NCI-H1048 (cell line): ENCODE measurements at regions not wholly inside any gene's neighbourhood (a gene's known extent, or its start where the extent isn't known, plus 50 kb on each side); places are given as distances from the start of the nearest gene placed in this dataset.

Source experiments
- DNase-seq: peaks from one replicate; lab custom pipeline; 2025; lab: John Stamatoyannopoulos, UW

DNA sequence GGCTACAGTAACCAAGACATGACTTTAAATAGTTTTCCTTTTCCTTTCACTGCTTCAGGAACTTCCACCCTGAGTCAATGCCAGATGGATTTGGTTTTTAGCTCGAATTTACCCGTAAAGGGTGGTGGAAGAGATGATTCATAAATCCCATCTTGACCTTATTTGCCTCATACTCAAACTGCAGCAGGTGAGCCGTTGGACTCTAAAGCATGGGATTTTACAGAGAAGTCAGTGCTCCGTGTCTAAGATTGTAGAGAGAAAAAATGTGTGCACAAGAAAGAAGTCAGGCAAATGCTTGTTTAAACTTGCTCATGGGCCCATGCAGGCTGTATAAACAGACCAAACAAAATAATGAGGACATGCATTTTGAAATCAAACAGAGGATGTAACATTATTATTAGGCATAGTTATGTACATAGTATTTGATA lies 369.7 kb upstream of the TRIB2 start:
- no peak for DNase-seq

DNA sequence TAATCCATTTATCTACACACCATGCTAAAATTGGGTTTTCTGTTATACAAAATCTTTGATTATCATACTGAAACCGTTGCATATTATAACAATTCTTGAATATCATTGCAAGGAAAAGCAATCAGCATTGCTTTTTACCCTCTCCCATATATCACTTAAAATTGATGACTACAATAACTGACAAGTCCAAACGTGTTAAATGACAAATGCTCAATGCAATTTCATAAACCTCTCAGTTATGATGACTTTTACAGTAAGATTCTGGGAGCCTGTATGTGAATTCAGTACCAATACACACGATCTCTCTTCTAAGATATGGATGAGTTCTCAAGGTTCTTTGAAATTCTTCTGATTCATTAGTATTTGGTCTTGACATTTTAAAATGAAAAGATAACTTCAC lies 368.5 kb upstream of the TRIB2 start:
- DNase-seq, result no peak

DNA sequence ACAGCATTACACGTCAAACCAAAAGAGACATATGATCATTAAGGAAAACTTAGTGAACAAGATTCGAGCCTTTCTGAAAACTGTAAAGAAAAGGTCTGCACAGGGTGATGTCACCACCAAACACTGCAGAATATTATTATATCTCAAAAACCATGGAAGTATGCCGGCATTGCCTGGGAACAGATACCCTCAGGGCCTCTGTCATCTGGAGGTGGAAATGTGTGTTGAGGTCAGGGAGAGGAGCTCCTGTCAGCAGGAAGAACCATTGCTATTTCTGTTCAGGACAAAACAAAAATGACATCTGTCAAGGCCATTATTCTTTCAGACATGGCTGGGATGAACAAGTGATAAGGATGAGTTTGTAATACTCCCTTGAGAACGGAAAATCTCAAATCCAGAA lies 365.9 kb upstream of the TRIB2 start:
- no peak for DNase-seq

DNA sequence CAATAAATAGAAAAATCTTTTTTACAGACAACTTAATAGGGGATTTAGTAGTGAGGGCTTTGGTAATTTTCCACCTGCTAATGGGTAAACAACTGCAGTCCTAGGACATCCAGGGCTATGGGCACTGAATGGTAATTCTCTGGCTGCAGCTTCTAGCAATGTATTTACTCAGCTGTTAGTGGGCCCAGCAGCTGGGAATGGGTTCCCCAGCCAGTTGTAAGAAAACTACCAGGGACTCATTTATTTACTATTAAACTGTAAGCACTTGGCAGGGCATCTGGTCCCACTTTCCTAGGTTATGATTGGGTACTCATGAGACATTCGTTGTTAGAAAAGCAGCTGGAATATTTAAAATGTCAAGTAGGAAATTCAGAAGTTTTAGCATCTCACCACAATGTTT lies 363.8 kb upstream of the TRIB2 start:
- DNase-seq, result no peak

DNA sequence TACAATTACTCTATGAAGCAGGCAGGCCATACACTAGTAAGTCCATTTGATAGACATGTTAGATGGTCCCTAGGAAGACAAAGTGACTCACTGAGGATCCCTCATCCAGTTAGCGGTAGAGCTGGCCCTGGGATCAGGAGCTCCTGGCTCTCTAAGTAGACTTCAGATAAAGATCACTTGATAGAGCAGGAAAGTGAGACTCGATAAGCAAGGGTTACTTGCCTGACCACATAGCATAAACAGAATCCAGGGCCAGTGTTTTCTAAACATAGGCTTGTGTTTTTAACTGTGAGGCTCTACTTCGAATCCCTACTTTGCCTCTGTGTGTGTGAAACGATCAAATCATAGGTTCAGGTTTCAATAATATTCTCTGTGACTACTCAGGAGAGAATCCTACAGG lies 355.2 kb upstream of the TRIB2 start:
- DNase-seq, result no peak

DNA sequence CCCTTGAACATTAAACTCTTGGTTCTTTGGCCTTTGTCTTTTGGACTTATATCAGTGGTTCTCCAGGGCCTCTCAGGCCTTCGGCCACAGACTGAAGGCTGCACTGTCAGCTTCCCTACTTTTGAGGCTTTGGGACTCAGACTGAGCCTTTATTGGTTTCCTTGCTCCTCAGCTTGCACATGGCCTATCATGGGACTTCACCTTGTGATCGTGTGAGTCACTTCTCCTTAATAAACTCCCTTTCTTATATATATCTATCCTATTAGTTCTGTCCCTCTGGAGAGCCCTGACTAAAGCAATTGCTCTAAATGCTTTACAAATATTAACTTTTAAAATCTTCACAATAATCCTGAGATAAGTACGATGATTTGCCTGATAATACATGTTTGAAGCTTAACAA lies 353.6 kb upstream of the TRIB2 start:
- no peak for DNase-seq

DNA sequence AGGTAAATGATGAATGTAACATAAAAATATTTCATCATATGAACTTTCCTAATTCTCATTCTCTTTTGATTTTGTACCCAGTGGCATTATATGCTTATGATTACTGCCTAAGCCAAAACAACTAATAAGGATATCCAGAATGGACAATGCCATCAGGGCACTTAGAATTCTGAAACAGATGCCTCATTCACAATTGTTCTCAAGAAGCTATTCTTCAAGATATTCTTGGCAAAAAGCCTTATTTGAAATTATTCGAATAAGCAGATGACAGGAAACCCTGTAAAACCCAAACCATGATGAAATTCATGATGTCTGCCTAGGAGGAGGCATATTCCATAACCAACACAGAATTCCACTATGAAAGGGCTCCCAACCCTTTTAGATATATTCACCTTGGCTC lies 353.2 kb upstream of the TRIB2 start:
- DNase-seq, result no peak

DNA sequence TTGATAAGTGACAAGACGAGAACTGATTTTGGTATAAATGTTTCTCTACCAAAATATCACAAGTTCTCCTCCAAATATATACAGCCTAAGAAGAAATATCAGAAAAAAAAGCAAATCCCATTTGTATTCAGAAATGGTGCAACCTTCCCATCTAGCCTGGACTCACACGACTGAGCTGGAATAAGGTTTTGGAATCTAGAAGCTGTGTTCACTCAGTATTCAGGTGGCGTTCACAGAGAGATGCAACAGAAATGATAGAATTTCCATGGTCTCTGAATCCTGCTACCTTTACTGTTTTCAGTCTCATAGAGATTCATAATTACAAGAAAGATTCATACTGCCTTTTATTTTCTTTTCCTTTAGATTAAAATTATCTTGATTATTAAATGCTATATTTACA lies 347.2 kb upstream of the TRIB2 start:
- no peak for DNase-seq

DNA sequence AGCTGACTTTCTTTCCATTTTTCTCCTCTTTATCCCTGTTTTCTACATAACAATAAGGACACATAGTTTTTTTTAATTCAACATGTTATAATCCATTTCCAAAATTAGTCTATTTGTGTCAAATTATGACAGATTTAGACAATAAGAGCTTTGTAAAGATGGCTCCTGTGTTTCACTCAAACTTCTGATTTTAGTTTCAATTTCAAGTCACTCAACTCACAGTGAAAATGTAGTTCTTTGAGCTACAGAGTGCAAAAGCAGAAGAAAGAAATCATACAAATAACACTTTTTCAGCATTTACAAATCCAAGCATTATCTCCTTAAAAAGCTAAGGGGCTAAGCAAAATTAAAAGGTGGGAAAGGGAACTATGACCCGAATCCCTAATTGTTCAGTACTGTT lies 340.7 kb upstream of the TRIB2 start:
- no peak for DNase-seq

DNA sequence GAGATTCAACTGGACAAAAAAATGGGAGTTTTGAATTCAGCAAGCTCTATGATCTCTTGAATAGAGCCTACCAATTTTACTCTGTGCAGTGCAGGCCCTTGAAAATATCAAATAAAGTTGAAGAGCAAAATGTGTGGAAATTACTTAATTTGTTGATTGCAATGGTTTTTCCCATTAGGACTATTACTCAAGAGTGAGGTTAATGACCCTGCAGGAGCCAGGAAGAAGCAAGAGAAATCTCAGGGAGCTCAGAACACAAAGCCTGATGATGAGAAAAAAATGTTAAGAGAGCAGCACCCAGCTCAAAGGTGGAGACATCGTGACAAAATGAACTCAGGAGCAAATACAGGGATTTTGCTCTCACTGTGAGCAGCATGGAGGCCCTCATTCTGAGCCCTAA lies 337.6 kb upstream of the TRIB2 start:
- DNase-seq, result no peak

DNA sequence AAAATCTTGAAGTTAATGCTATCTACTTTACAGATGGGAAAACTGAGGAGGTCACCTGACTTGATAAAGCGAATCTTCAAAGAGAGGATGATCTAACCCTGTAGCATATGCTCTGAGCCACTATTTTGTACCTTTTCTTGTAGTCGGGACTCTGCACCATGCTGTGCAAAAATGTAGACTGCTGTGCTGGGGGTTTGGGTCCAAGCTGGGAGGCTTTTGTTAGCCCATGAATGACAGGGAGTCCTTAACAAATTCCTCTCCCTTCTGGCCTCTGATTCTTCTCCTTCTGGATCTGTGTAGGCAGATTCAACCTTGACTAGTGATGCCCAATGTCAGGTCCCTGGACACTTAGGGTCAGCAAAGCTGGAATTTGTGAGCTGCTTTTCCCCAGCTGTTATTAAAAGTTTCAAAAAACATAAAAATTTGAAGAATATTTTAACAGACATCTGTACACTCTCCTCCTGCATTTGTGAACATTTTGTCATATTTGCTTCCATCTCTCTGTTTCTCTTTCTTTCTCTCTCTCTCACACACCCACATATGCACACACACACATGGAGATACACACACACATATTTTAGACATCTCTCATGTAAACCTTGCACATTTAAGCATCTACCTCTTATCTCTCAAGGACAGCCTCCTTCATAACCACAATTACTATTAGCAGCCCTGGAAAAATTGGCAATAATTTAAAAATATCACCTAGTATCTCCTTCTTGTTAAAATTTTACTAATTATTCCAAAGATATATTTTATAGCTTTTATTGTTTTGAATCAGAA lies 335.0 kb upstream of the TRIB2 start:
- DNase-seq, result no peak

DNA sequence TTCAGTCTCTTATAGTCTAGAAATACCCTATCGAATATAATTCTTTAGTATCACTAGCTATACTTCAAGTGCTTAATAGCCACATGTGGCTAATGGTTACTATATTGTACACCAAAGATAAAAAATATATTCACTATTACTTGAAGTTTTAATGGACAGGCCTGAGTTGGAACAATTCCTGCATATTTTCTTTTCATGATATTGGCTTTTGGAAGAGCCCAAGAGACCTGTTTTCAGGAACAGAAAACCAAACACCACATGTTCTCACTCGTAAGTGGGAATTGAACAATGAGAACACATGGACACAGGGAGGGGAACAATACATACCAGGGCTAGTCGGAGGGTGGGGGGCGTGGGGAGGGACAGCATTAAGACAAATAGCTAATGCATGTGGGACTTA lies 334.4 kb upstream of the TRIB2 start:
- no peak for DNase-seq

DNA sequence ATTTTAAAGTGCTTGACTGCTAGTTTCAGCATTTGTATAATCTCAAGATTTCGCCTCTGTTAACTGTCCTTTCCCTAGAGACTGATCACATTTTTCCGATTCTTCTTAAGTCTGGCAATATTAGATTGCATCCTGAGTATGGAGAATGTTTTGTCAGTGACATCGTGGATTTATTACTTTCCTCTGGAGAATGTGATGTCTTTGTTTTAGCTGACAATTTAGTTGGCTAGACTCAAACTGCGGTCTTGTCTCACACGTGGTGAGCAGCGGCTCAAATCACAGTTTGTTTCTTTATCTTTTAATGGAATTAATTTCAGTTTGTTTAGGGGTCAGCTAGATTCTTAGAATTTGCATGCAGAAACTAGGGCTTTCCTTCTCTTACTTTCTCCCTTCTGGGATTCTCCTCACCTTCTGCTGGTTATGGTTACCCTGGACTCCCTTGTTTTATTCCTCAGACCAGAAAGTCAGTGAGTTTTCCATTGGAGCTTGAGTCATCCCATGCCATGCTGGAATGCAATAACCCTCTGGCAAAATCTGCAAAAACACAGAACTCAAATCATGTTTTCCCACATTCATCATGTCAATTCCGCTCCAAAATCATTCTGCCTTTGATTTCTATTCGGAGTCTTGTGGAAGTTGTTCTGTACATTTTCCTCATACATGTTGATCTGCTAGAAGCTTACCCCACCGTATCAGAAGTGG lies 327.2 kb upstream of the TRIB2 start:
- DNase-seq, result no peak

DNA sequence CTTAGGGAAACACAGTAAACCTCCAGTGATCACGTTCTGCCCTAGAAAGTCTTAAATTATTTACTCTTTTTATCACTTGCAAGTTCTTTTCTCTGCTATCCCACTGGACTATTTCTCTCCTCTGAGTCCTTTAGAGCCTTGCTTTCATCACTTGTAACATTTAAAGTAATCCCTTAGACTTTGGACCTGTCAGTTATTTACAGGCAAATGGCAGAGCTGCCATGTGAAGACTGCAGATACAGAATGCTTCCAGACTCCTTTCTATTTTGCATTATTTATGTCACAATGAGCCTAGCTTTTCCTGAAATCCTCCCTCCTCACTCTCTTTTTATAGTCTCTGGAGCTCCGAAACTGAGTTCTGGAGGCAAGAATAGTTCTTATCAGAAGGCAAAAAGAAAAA lies 325.6 kb upstream of the TRIB2 start:
- DNase-seq, result no peak

DNA sequence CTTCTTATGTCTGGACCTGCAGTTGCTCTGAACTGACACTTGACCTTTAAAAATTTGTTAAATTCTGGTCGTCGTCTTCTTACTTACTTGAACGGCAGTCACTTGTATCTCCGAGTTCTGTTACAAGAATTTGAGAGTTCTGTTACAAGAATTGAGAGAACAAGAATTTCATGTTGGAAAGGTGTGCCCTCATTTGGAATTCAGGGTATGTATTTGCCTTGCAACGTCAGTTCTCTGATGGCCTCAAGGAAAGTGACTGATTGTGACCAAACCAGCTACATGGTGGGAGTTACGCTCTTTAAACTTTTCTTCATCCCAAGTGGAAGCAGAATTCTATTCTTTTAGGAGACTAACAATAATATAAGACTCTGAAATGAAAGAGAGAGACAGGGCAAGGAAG lies 320.0 kb upstream of the TRIB2 start:
- DNase-seq, result no peak

DNA sequence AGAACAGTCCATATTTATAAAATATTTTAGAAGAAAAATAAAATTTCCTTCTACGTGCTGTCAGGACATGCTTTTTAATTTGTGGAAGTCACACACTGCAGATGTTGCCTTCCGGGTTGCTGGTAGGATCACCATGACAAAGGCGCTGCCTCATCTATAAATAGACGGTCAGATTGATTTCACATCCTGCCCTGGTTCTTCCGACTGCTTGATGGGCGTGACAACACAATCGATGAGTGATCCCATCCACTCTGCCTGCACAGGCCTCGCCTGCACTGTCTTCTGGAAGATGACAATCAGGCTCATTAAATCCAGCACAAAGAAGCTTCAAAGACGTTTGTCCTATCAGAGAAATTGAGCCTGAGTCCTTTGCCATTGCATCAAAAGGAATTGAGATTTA lies 318.9 kb upstream of the TRIB2 start:
- DNase-seq, result no peak

DNA sequence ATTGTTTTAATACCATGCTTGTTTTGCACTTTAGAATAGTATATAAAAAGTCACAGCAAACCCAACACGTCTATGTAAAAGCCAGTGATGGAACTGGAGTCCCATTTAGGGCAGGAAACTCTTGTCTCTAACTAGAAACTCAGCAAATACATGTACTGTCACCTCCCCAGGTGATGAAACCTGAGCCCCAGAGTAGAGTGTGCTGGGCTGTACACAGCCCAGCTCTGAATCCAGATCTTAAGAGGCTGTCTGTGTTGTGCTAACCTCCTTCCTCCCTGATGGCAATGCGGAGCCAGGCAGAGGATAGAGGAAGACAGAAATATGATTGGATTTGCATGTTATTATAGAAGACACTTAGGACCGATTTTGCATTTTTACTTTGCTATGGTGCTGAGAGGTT lies 317.5 kb upstream of the TRIB2 start:
- DNase-seq, result no peak

DNA sequence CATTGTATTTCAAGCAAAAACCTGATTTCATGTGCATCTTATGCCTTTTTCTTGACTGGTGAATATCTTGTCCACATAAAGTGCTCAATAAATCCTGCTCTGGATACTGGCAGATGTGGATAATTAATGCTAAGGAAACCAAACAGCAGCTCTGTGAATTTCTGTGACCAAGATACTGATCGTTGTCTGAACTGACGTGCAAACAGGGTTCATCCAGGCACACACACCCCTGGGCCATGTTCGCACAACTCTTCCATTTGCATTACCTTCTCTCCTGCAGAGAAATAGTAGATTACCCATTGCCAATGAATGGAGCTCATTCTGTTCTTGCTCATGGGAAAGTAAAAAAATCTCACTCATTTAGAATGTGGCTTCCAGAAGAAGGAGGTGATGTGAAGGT lies 316.2 kb upstream of the TRIB2 start:
- DNase-seq, result no peak

DNA sequence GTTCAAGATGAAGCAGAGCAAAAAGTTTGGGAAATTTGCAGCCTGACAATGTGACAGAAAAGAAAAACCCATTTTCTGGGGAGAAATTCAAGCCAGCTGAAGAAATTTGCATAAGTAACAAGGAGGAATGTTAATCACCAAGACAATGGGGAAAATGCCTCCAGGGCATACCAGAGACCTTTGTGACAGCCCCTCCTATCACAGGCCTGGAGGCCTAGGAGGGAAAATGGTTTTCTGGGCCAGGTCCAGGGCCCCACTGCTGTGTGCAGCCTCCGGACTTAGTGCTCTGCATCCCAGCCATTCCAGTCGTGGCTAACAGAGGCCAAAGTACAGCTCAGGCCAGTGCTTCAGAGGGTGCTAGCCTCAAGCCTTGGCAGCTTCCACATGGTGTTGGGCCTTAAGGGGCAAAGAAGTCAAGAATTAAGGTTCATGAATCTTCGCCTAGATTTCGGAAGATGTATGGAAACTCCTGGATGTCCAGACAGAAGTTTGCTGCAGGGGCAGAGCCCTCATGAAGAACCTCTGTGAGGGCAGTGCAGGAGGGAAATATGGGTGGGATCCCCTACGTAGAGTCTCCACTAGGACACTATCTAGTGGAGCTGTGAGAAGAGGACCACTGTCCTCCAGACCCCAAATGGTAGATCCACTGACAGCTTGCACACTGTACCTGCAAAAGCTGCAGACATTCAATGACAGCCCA lies 314.1 kb upstream of the TRIB2 start:
- no peak for DNase-seq

DNA sequence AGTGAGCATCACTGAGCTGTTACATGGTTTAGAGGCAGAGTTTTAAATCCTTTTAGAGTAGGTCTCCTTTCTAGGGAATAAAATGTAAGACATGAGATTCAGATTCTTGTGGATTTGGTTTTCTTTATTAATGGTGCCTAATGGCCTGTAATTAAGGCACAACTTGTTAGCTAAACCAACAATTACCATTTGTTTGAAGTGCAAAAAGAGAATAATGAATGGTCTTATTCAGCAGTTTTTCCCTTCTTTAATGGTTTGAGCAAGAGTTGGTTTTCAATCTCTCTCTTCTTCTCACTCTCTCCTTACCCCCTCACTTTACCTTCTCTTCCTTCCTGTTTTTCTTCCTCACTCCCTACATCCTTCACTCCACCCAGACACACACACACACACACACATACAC lies 312.2 kb upstream of the TRIB2 start:
- DNase-seq, result no peak

DNA sequence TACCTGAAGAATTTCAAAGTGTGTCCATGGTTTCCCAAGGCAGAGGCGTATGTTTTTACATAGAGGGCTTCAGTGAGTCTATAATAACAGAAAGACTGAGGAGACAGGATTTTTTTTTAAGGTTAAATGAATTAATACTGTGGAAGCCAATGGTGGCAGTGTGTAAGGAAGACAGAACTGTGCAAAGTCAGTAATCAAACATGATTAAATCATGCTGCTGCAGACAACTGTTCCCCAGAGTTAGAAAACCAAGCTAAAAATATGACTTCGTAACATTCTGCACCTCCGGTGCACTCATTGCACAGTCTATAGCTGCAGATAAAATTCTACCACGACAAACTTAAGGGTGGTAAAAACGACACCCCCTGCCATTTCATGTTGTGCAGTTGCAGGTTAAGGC lies 309.6 kb upstream of the TRIB2 start:
- no peak for DNase-seq

DNA sequence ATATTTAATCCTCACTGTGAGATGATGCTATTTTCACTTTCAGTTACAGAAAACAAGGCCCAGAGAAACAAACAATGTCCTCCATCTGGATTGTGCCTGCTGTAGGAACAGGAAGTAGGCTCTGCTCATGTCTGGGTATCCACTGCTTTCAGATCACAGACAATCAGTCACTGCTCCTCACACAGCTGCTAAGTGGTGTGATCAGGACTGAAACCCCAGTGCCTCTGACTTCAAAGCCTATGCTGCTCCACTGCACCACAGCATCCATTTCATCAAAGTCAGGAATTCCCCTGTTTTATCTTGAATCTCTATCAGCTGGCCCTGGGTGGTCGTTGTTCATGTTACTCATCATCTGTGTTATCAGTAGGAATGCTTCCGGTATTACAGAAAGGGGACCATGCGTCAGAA lies 303.8 kb upstream of the TRIB2 start:
- DNase-seq, result no peak

DNA sequence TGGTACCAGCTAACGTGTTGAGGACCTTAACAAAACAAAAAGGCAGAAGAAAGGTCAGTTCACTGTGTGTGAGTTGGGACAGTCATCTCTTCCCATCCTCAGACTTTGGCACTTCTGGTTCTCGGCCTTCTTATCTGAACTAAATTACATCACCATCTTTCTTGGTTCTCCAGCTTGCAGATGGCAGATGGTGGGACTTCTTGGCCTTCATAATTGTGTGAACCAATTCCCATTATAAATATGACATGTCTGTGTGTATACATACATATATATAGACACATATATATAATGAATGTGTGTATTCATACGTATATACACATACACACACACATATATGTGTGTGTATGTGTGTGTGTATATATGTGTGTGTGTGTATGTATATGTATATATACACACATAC lies 301.2 kb upstream of the TRIB2 start:
- no peak for DNase-seq
